Spinal cord (tissue), 9 donors: ENCODE measurements at regions not wholly inside any gene's neighbourhood (a gene's known extent, or its start where the extent isn't known, plus 50 kb on each side); places are given as distances from the start of the nearest gene placed in this dataset.

Experiments used
- DNase-seq, 6 donors: peaks; one replicate each; pipeline versions ENCODE4 v3.0.0 to v3.0.0-alpha.2; 2013 to 2015; ENCODE audit warnings: low spot score in 6 of 6, low read depth in 4 of 6
- H3K27ac ChIP-seq: one replicate; pipeline ENCODE4 v1.5.1; 2013; ENCODE audit warnings: low read depth, low read length, control low read depth
- H3K27me3 ChIP-seq: one replicate; pipeline ENCODE4 v1.6.1; 2013; ENCODE audit warnings: low read length; ENCODE audit not compliant: control insufficient read depth, insufficient read depth
- H3K36me3 ChIP-seq: one replicate; pipeline ENCODE4 v1.6.1; 2013; ENCODE audit warnings: low read length; ENCODE audit not compliant: control insufficient read depth, insufficient read depth
- H3K4me1 ChIP-seq: one replicate; pipeline ENCODE4 v1.6.1; 2013; ENCODE audit warnings: low read length; ENCODE audit not compliant: control insufficient read depth, insufficient read depth
- H3K4me3 ChIP-seq: one replicate; pipeline ENCODE4 v1.5.1; 2013; ENCODE audit warnings: low read depth, low read length, control low read depth
- H3K9me3 ChIP-seq: one replicate; pipeline ENCODE4 v1.6.1; 2013; ENCODE audit warnings: low read length; ENCODE audit not compliant: control insufficient read depth, insufficient read depth
- WGBS: methylation state at CpG from one replicate; pipeline ENCODE4 v1.1.5; 2013; ENCODE audit warnings: missing lambda C conversion rate; ENCODE audit not compliant: insufficient coverage; 5-methylcytosine and 5-hydroxymethylcytosine counted together
- donor health status: healthy.

DNA sequence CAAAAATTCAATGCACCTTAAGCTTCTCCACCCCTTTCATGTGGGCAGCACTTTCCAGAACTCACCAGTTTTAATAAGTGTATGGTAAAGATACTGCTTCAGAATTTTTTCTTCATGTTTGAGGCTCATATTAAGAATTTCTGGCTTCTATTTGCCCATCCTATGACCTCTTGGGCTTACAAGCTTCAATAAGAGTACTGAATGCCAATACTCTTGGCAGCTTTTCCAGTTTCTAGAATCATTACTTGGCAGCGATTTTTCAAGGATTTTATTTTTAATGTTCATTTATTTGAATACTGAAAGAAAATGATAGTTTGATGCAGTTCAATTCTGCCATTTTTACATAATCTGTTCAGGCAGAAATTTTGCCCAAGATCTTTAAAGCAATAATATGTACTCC is 242.1 kb upstream of the KCND2 start:
- Histone ChIP-seq H3K4me1 (no peaks in the 10 kb centered on the region), H3K9me3 (no peaks in the 10 kb centered on the region), H3K27ac (no peak overlapping the region), H3K36me3 (no peaks in the 10 kb centered on the region), H3K27me3 (no peaks in the 10 kb centered on the region), H3K4me3 (no peak overlapping the region)
- no CpG with 5 or more reads among the region's 1 CpG for WGBS
- DNase-seq: peak in 1 of 6 donors; percentile 9

DNA sequence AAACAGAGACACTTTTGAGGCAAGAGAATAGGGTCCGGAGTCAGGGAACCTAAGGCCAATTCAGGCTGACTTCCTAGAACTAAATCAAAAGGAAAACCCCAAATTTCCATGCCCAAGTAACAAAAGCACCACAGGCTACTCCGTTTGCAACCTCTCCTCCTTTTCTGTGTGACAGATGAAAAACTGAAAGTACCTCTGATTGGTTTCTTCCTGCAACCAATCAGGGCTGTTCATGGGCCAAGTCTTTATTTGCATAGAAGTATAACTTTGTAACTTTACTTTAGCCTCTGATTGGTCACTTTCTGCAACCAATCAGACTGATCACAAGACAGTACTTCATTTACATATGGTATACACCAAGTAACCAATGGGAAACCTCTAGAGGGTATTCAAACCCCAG is 239.9 kb upstream of the KCND2 start:
- Histone ChIP-seq H3K4me1 (no peaks in the 10 kb centered on the region), H3K36me3 (no peaks in the 10 kb centered on the region), H3K27me3 (no peaks in the 10 kb centered on the region), H3K4me3 (peak overlapping the region; percentile 10), H3K27ac (no peak overlapping the region), H3K9me3 (no peaks in the 10 kb centered on the region)
- WGBS: no CpG with 5 or more reads among the region's 2 CpGs
- DNase-seq: peak in 2 of 6 donors; percentile 29

- H3K27ac ChIP-seq: no peak overlapping the region
- 89% methylated on average over 2 of the region's 2 CpGs for WGBS
- no peaks in the 10 kb centered on the region for H3K4me1 ChIP-seq
- H3K27me3 ChIP-seq: no peaks in the 10 kb centered on the region
- no peak for DNase-seq
- no peaks in the 10 kb centered on the region for H3K9me3 ChIP-seq
- H3K36me3 ChIP-seq: no peaks in the 10 kb centered on the region
- H3K4me3 ChIP-seq: no peak overlapping the region
Observed at GRCh38 chr7:120039138-120039537, 233.8 kb upstream of the KCND2 start.

DNA sequence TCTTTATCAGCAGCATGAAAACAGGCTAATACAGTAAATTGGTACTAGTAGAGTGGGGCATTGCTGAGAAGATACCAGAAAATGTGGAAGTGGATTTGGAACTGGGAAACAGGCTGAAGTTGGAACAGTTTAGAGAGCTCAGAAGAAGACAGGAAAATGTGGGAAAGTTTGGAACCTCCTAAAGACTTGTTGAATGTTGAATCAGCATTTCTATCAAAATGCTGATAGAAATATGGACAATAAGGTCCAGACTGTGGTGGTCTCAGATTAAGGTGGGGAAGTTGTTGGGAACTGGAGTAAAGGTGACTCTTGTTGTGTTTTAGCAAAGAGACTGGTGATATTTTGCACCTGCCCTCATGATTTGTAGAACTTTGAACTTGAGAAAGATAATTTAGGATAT is 231.2 kb upstream of the KCND2 start:
- no peaks in the 10 kb centered on the region for H3K36me3 ChIP-seq
- no peaks in the 10 kb centered on the region for H3K27me3 ChIP-seq

GRCh38 chr7:120043250-120043649 is 229.7 kb upstream of the KCND2 start:
- H3K36me3 ChIP-seq: no peaks in the 10 kb centered on the region
- no peak for DNase-seq
- no peaks in the 10 kb centered on the region for H3K27me3 ChIP-seq
- no peaks in the 10 kb centered on the region for H3K9me3 ChIP-seq
- no CpG with 5 or more reads among the region's 2 CpGs for WGBS
- no peak overlapping the region for H3K4me3 ChIP-seq
- no peaks in the 10 kb centered on the region for H3K4me1 ChIP-seq
- H3K27ac ChIP-seq: no peak overlapping the region

More for the DNA sequence above, 231.2 kb upstream of the KCND2 start:
- H3K27ac ChIP-seq: no peak overlapping the region
- no peaks in the 10 kb centered on the region for H3K4me1 ChIP-seq
- H3K9me3 ChIP-seq: no peaks in the 10 kb centered on the region
- H3K4me3 ChIP-seq: no peak overlapping the region
- DNase-seq: no peak

DNA sequence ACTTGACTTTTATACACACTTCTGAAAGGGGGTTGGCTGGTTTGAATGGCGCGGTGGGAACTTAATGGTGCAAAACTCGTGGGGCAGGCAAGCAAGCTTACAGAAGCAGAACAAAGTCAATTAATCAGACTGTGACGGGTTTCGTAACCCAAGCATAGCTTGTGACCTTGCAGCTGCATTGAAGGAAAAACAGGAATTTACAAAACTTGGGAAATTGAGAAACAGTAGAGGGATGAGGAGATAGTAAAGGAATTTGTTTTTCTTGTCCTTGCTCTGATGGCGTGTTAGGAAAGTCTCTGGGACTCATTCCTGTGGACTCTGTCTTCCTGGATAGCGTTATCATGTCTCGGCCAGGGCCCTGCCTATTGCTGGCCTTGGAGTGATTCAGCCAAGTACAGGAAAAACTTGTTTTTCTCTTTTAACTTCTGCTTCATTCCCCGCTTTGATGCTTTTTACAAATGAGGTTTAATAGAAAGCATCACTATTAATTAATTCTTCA is 220.0 kb upstream of the KCND2 start:
- WGBS: 77% methylated on average over 8 of the region's 9 CpGs
- Histone ChIP-seq H3K36me3 (no peaks in the 10 kb centered on the region), H3K4me1 (no peaks in the 10 kb centered on the region), H3K27me3 (no peaks in the 10 kb centered on the region), H3K4me3 (no peak overlapping the region), H3K9me3 (no peaks in the 10 kb centered on the region), H3K27ac (no peak overlapping the region)
- DNase-seq: no peak

- H3K4me1 ChIP-seq: no peaks in the 10 kb centered on the region
- no peaks in the 10 kb centered on the region for H3K36me3 ChIP-seq
- H3K4me3 ChIP-seq: no peak overlapping the region
- no peak overlapping the region for H3K27ac ChIP-seq
- 100% methylated on average over 1 of the region's 5 CpGs for WGBS
- no peaks in the 10 kb centered on the region for H3K9me3 ChIP-seq
- DNase-seq: no peak
- no peaks in the 10 kb centered on the region for H3K27me3 ChIP-seq
Observed at GRCh38 chr7:120053390-120053961, 219.5 kb upstream of the KCND2 start.

- H3K4me1 ChIP-seq: no peaks in the 10 kb centered on the region
- H3K4me3 ChIP-seq: no peak overlapping the region
- no peaks in the 10 kb centered on the region for H3K36me3 ChIP-seq
- no peaks in the 10 kb centered on the region for H3K27me3 ChIP-seq
- H3K27ac ChIP-seq: no peak overlapping the region
- DNase-seq: no peak
- H3K9me3 ChIP-seq: no peaks in the 10 kb centered on the region
- WGBS: 96% methylated on average over 5 of the region's 12 CpGs
Observed at GRCh38 chr7:120054376-120055100, 218.4 kb upstream of the KCND2 start.

GRCh38 chr7:120055300-120055699 is 217.7 kb upstream of the KCND2 start:
- Histone ChIP-seq H3K4me3 (no peak overlapping the region), H3K9me3 (no peaks in the 10 kb centered on the region), H3K4me1 (no peaks in the 10 kb centered on the region), H3K36me3 (no peaks in the 10 kb centered on the region), H3K27ac (no peak overlapping the region), H3K27me3 (no peaks in the 10 kb centered on the region)
- DNase-seq: no peak
- WGBS: 94% methylated on average over 3 of the region's 4 CpGs

- Histone ChIP-seq H3K4me1 (no peaks in the 10 kb centered on the region), H3K36me3 (no peaks in the 10 kb centered on the region), H3K9me3 (no peaks in the 10 kb centered on the region), H3K27me3 (no peaks in the 10 kb centered on the region), H3K27ac (no peak overlapping the region), H3K4me3 (no peak overlapping the region)
- 95% methylated on average over 3 of the region's 4 CpGs for WGBS
- DNase-seq: no peak
Observed at GRCh38 chr7:120056227-120056626, 216.7 kb upstream of the KCND2 start.
